HG03060 (cell line): ENCODE measurements at regions not wholly inside any gene's neighbourhood (a gene's known extent, or its start where the extent isn't known, plus 50 kb on each side); places are given as distances from the start of the nearest gene placed in this dataset.
"Not testable (repeated sequence)": the region's sequence is repeated elsewhere in the genome, so short reads cannot be mapped to it uniquely, and the experiment has no call there.

Experiments
- ATAC-seq: cut with Tn5 transposase; IDR thresholded peaks from one replicate; pipeline ENCODE4 v1.9.1; 2021; ENCODE audit warnings: low read depth, moderate number of reproducible peaks; ENCODE audit not compliant: unreplicated experiment

GRCh38 chr14:51465486-51465885 is 186.2 kb upstream of the FRMD6 start:
- no peak for ATAC-seq

GRCh38 chr14:51467392-51467791 is 184.3 kb upstream of the FRMD6 start:
- ATAC-seq: not testable (repeated sequence)

- no peak for ATAC-seq
These were observed 183.2 kb upstream of the FRMD6 start for GRCh38 chr14:51468523-51468922.

- no peak for ATAC-seq
These were observed 178.8 kb upstream of the FRMD6 start for GRCh38 chr14:51472881-51473280.

- no peak for ATAC-seq
These were observed 178.4 kb upstream of the FRMD6 start for GRCh38 chr14:51473351-51473750.

GRCh38 chr14:51473808-51474565 is 177.7 kb upstream of the FRMD6 start:
- no peak for ATAC-seq

- ATAC-seq: no peak
These were observed 176.9 kb upstream of the FRMD6 start for GRCh38 chr14:51474854-51475253.

- no peak for ATAC-seq
These were observed 173.5 kb upstream of the FRMD6 start for GRCh38 chr14:51478175-51478621.

- ATAC-seq: peak; percentile 60
These were observed 172.0 kb upstream of the FRMD6 start for GRCh38 chr14:51479584-51480325.

GRCh38 chr14:51481643-51482042 is 170.1 kb upstream of the FRMD6 start:
- no peak for ATAC-seq

GRCh38 chr14:51482102-51482501 is 169.6 kb upstream of the FRMD6 start:
- ATAC-seq: no peak

- no peak for ATAC-seq
These were observed 167.2 kb upstream of the FRMD6 start for GRCh38 chr14:51484485-51484884.

GRCh38 chr14:51485733-51486132 is 166.0 kb upstream of the FRMD6 start:
- no peak for ATAC-seq

GRCh38 chr14:51487848-51488247 is 163.9 kb upstream of the FRMD6 start:
- no peak for ATAC-seq

- ATAC-seq: no peak
These were observed 163.0 kb upstream of the FRMD6 start for GRCh38 chr14:51488569-51489220.

GRCh38 chr14:51490205-51490604 is 161.5 kb upstream of the FRMD6 start:
- no peak for ATAC-seq

GRCh38 chr14:51491036-51491545 is 160.6 kb upstream of the FRMD6 start:
- ATAC-seq: no peak

GRCh38 chr14:51491776-51492175 is 159.9 kb upstream of the FRMD6 start:
- ATAC-seq: no peak

GRCh38 chr14:51495319-51495718 is 156.4 kb upstream of the FRMD6 start:
- no peak for ATAC-seq

- ATAC-seq: no peak
These were observed 153.1 kb upstream of the FRMD6 start for GRCh38 chr14:51498411-51499227.
